PC-9 (cell line): ENCODE measurements at regions not wholly inside any gene's neighbourhood (a gene's known extent, or its start where the extent isn't known, plus 50 kb on each side); places are given as distances from the start of the nearest gene placed in this dataset.

Source experiments
- BruUV-seq: library from RNA; stranded (reverse); fragments of 400-500 nt; replicated peaks from 2 replicates; lab custom pipeline; 2021; lab: Mats Ljungman, UMichigan
- CTCF ChIA-PET: fragments of 300-600 bp; sonication (Branson Sonifier 250); formaldehyde crosslinking; loops from one replicate; lab custom pipeline; 2022; ENCODE audit warnings: antibody characterized with exemption; lab: Charles Lee
- POLR2A ChIA-PET: fragments of 300-600 bp; sonication (Branson Sonifier 250); formaldehyde crosslinking; loops from one replicate; lab custom pipeline; 2022; ENCODE audit warnings: antibody characterized with exemption; ENCODE audit not compliant: unreplicated experiment; lab: Charles Lee
- DNase-seq, 2 experiments: peaks; one replicate each; pipeline versions ENCODE4 v3.0.0 to v3.0.0-alpha.2; 2015 to 2022; ENCODE audit warnings: mixed read lengths in 1 of 2
- H2AFZ ChIP-seq: fragments of 200-600 bp; sonication (generic); 2 replicates; pipeline ENCODE4 v1.8.1; 2017; ENCODE audit warnings: antibody characterized with exemption
- H3F3A ChIP-seq: fragments of 200-600 bp; sonication (generic); 2 replicates; pipeline ENCODE4 v1.8.1; 2017; ENCODE audit warnings: antibody characterized with exemption, mild to moderate bottlenecking, low read depth; ENCODE audit not compliant: insufficient read depth
- H3K27ac ChIP-seq: fragments of 200-600 bp; sonication (generic); 2 replicates; pipeline ENCODE4 v1.6.1; 2016; ENCODE audit warnings: mixed run types
- H3K27me3 ChIP-seq: fragments of 200-600 bp; sonication (generic); 2 replicates; pipeline ENCODE4 v1.6.1; 2016; ENCODE audit warnings: low read depth, mixed run types; ENCODE audit not compliant: insufficient read depth
- H3K36me3 ChIP-seq: fragments of 200-600 bp; sonication (generic); 2 replicates; pipeline ENCODE4 v1.6.1; 2016; ENCODE audit warnings: low read depth, mixed run types
- H3K4me1 ChIP-seq: fragments of 200-600 bp; sonication (generic); replicated peaks from 2 replicates; pipeline ENCODE4 v1.6.1; 2016; ENCODE audit warnings: mixed run types; ENCODE audit not compliant: insufficient read depth
- H3K4me2 ChIP-seq: fragments of 200-600 bp; sonication (generic); 2 replicates; pipeline ENCODE4 v1.6.1; 2017; ENCODE audit warnings: mixed run types
- H3K4me3 ChIP-seq: fragments of 200-600 bp; sonication (generic); 2 replicates; pipeline ENCODE4 v1.6.1; 2016; ENCODE audit warnings: mixed run types
- H3K79me2 ChIP-seq: fragments of 200-600 bp; sonication (generic); 2 replicates; pipeline ENCODE4 v1.6.1; 2017; ENCODE audit warnings: low read depth, mixed run types
- H3K9me2 ChIP-seq: fragments of 200-600 bp; sonication (generic); 2 replicates; pipeline ENCODE4 v1.8.1; 2017; ENCODE audit warnings: mild to moderate bottlenecking; ENCODE audit not compliant: insufficient read depth
- H3K9me3 ChIP-seq: fragments of 200-600 bp; sonication (generic); 2 replicates; pipeline ENCODE4 v1.8.1; 2016; ENCODE audit warnings: low read depth; ENCODE audit not compliant: insufficient read depth
- H4K20me1 ChIP-seq: fragments of 200-600 bp; sonication (generic); 2 replicates; pipeline ENCODE4 v1.8.1; 2017; ENCODE audit not compliant: insufficient read depth
- EZH2 ChIP-seq: fragments of 200-600 bp; sonication (generic); IDR thresholded peaks from 2 replicates; pipeline ENCODE4 v1.8.0; 2017; ENCODE audit warnings: antibody characterized with exemption, low read depth
- intact Hi-C: fragments of 100-400 bp; cut with micrococcal nuclease; formaldehyde crosslinking; loops from one replicate; pipeline ENCODE4 v1.10.0; 2022; ENCODE audit not compliant: unreplicated experiment
- TF ChIP-seq, protein P1 (sequence below): fragments of 200-600 bp; sonication (generic); conservative IDR thresholded peaks from 2 replicates; pipeline ENCODE4 v1.6.1; 2017; ENCODE audit warnings: mixed run types, antibody characterized with exemption, mild to moderate bottlenecking, moderate library complexity

DNA sequence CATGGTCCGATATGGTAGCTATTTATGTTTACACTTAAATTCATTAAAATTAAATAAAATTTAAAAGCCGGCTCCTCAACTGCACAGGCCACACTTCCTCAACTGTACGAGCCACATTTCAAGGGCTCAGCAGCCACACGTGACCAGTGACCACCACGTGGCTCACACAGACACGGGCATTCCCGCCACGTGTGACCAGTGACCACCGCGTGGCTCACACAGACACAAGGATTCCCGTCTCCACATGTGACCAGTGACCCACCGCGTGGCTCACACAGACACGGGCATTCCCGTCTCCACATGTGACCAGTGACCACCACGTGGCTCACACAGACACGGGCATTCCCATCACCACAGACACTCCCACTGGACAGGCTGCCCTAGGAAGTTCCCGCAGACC is 91.3 kb downstream of the PDGFA start:
- Histone ChIP-seq H3K27ac (no peak overlapping the region), H4K20me1 (no peaks in the 10 kb centered on the region), H3K4me3 (no peak overlapping the region), H3K4me1 (no peaks in the 10 kb centered on the region), H3K9me3 (no peaks in the 10 kb centered on the region), H3K36me3 (no peaks in the 10 kb centered on the region), H3K4me2 (no peak overlapping the region), H3K27me3 (peaks cover 95% of the 10 kb centered on the region), H3F3A (no peaks in the 10 kb centered on the region), H3K9me2 (no peaks in the 10 kb centered on the region), H3K79me2 (no peaks in the 10 kb centered on the region), H2AFZ (no peak overlapping the region)
- ChIA-PET POLR2A (interaction anchor here (0.5 kb wide), 1 partner anchor 14 kb away, joined by 10 read pairs; no protein-coding TSS in a partner anchor), CTCF (no interaction called here)
- no peak for DNase-seq
- TF ChIP-seq, protein P1, sequence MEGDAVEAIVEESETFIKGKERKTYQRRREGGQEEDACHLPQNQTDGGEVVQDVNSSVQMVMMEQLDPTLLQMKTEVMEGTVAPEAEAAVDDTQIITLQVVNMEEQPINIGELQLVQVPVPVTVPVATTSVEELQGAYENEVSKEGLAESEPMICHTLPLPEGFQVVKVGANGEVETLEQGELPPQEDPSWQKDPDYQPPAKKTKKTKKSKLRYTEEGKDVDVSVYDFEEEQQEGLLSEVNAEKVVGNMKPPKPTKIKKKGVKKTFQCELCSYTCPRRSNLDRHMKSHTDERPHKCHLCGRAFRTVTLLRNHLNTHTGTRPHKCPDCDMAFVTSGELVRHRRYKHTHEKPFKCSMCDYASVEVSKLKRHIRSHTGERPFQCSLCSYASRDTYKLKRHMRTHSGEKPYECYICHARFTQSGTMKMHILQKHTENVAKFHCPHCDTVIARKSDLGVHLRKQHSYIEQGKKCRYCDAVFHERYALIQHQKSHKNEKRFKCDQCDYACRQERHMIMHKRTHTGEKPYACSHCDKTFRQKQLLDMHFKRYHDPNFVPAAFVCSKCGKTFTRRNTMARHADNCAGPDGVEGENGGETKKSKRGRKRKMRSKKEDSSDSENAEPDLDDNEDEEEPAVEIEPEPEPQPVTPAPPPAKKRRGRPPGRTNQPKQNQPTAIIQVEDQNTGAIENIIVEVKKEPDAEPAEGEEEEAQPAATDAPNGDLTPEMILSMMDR = no peak
- TF ChIP-seq EZH2 = no peak
- BruUV-seq = no TSS peak
- intact Hi-C loops = no loop called here

- ChIA-PET POLR2A (no interaction called here), CTCF (no interaction called here)
These were observed 90.5 kb downstream of the PDGFA start for GRCh38 chr7:428927-429827.

DNA sequence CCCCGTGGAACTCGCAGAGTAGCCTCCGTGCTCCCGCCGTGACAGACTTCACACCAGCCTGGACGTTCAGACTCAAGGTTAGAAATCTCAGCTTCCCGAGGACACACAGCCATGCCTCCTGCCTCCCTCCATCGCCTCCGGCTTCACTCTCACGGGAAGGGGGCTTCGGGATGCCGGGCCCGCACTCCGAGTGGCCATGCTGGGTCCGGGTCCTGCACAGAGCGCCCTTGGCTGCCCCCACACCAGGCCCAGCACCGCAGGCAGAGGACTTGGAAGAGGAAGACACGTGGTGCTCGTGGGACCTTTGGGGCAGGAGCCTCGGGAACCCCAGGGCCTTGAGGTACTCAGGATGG is 89.8 kb downstream of the PDGFA start:
- H3K4me2 ChIP-seq = no peak overlapping the region
- intact Hi-C loops = no loop called here
- no peaks in the 10 kb centered on the region for H4K20me1 ChIP-seq
- peaks cover 92% of the 10 kb centered on the region for H3K27me3 ChIP-seq
- no peaks in the 10 kb centered on the region for H3K36me3 ChIP-seq
- no peak for TF ChIP-seq EZH2
- TF ChIP-seq, protein P1 = no peak
- no peaks in the 10 kb centered on the region for H3K79me2 ChIP-seq
- H3K9me3 ChIP-seq = no peaks in the 10 kb centered on the region
- ChIA-PET CTCF (no interaction called here), POLR2A (no interaction called here)
- H3K4me1 ChIP-seq = 0 out of 2 replicates have a peak, but pooled peaks cover 2% of the 10 kb centered on the region
- BruUV-seq = no TSS peak
- H3K4me3 ChIP-seq = no peak overlapping the region
- H3K27ac ChIP-seq = no peak overlapping the region
- no peak overlapping the region for H2AFZ ChIP-seq
- H3F3A ChIP-seq = no peaks in the 10 kb centered on the region
- no peaks in the 10 kb centered on the region for H3K9me2 ChIP-seq
- no peak for DNase-seq

More at GRCh38 chr7:428927-429827, 90.5 kb downstream of the PDGFA start:
- DNase-seq = no peak
- no peaks in the 10 kb centered on the region for H3K9me3 ChIP-seq
- H3K4me2 ChIP-seq = no peak overlapping the region
- TF ChIP-seq, protein P1 = no peak
- no peak for TF ChIP-seq EZH2
- no peaks in the 10 kb centered on the region for H3K9me2 ChIP-seq
- H2AFZ ChIP-seq = no peak overlapping the region
- BruUV-seq = no TSS peak
- no peaks in the 10 kb centered on the region for H3F3A ChIP-seq
- H3K36me3 ChIP-seq = no peaks in the 10 kb centered on the region
- no peaks in the 10 kb centered on the region for H4K20me1 ChIP-seq
- no peak overlapping the region for H3K27ac ChIP-seq
- H3K4me1 ChIP-seq = no peaks in the 10 kb centered on the region
- intact Hi-C loops = no loop called here
- peaks cover 95% of the 10 kb centered on the region for H3K27me3 ChIP-seq
- H3K79me2 ChIP-seq = no peaks in the 10 kb centered on the region
- no peak overlapping the region for H3K4me3 ChIP-seq
